H1 (cell line): ENCODE measurements at regions not wholly inside any gene's neighbourhood (a gene's known extent, or its start where the extent isn't known, plus 50 kb on each side); places are given as distances from the start of the nearest gene placed in this dataset.

Experiments
- CTCF ChIA-PET: fragments of 300-600 bp; sonication (Branson Sonifier 250); formaldehyde crosslinking; loops from one replicate; lab custom pipeline; 2021; ENCODE audit not compliant: partially characterized antibody; lab: Charles Lee
- POLR2A ChIA-PET: fragments of 300-600 bp; sonication (Branson Sonifier 250); formaldehyde crosslinking; loops from one replicate; lab custom pipeline; 2021; ENCODE audit warnings: inconsistent platforms; ENCODE audit not compliant: partially characterized antibody; lab: Charles Lee
- DNase-seq, 2 experiments: peaks; one replicate each; pipeline versions ENCODE4 v3.0.0 to v3.0.0-alpha.2; 2010 to 2022; ENCODE audit warnings: low spot score in 2 of 2, low read depth in 1 of 2, mixed read lengths in 1 of 2
- FAIRE-seq: peaks from 2 replicates; lab custom pipeline; 2011; peaks lifted over from hg19 to GRCh38; lab: Jason Lieb, UNC
- H2AFZ ChIP-seq: 2 replicates; pipeline ENCODE4 v1.8.1; 2012; ENCODE audit warnings: low read length, inconsistent platforms
- H2AK5ac ChIP-seq: 2 replicates; pipeline ENCODE4 v1.6.1; 2013; ENCODE audit warnings: low read depth, low read length
- H2BK120ac ChIP-seq: replicated peaks from 2 replicates; pipeline ENCODE3; 2013; ENCODE audit warnings: low read depth, low read length, inconsistent platforms
- H2BK12ac ChIP-seq: 2 replicates; pipeline ENCODE4 v1.6.1; 2013; ENCODE audit warnings: low read depth, low read length
- H2BK15ac ChIP-seq: 2 replicates; pipeline ENCODE4 v1.6.1; 2013; ENCODE audit warnings: low read length
- H2BK20ac ChIP-seq: 2 replicates; pipeline ENCODE4 v1.6.1; 2013; ENCODE audit warnings: low read length
- H2BK5ac ChIP-seq: 2 replicates; pipeline ENCODE4 v1.6.1; 2013; ENCODE audit warnings: low read depth, low read length
- H3K14ac ChIP-seq: 2 replicates; pipeline ENCODE4 v1.6.1; 2013; ENCODE audit warnings: inconsistent platforms; ENCODE audit not compliant: insufficient read length
- H3K18ac ChIP-seq: 2 replicates; pipeline ENCODE4 v1.6.1; 2013; ENCODE audit warnings: low read length; ENCODE audit errors: extremely low read depth
- H3K23ac ChIP-seq: 2 replicates; pipeline ENCODE4 v1.6.1; 2013; ENCODE audit warnings: inconsistent platforms; ENCODE audit not compliant: insufficient read length
- H3K23me2 ChIP-seq: 2 replicates; pipeline ENCODE4 v1.6.1; 2013; ENCODE audit warnings: low read depth, low read length
- H3K27ac ChIP-seq: 2 replicates; pipeline ENCODE4 v1.6.1; 2011; ENCODE audit warnings: low read depth, low read length, inconsistent platforms
- H3K27me3 ChIP-seq, 4 experiments: replicated peaks in 1 of 4; 1 replicate in 1 of 4; 2 replicates in 3 of 4; pipeline versions ENCODE4 v1.6.1 to v1.8.1; 2011 to 2013; ENCODE audit warnings: low read length in 3 of 4, mild to moderate bottlenecking in 3 of 4, inconsistent platforms in 2 of 4, mixed read lengths in 2 of 4, moderate library complexity in 1 of 4; ENCODE audit not compliant: control insufficient read depth in 3 of 4, insufficient read depth in 3 of 4; ENCODE audit errors: extremely low read depth in 1 of 4
- H3K36me3 ChIP-seq, 4 experiments: 2 replicates each; pipeline versions ENCODE4 v1.6.1 to v1.8.1; 2011 to 2013; ENCODE audit warnings: mild to moderate bottlenecking in 4 of 4, low read length in 3 of 4, moderate library complexity in 2 of 4, control low read depth in 1 of 4, inconsistent platforms in 1 of 4; ENCODE audit not compliant: insufficient read depth in 4 of 4, control insufficient read depth in 2 of 4
- H3K4ac ChIP-seq: replicated peaks from 2 replicates; pipeline ENCODE3; 2013; ENCODE audit warnings: low read length, low read depth, mixed read lengths, inconsistent platforms; ENCODE audit not compliant: insufficient read length
- H3K4me1 ChIP-seq, 4 experiments: replicated peaks in 1 of 4; 1 replicate in 1 of 4; 2 replicates in 3 of 4; pipeline versions ENCODE4 v1.6.1 to v1.8.1; 2011 to 2013; ENCODE audit warnings: low read length in 3 of 4, inconsistent platforms in 2 of 4, mixed read lengths in 1 of 4; ENCODE audit not compliant: insufficient read depth in 4 of 4, control insufficient read depth in 3 of 4
- H3K4me2 ChIP-seq, 2 experiments: 2 replicates each; pipeline versions ENCODE4 v1.6.1 to v1.8.1; 2011 to 2013; ENCODE audit warnings: low read depth in 2 of 2, low read length in 2 of 2, control low read depth in 1 of 2, inconsistent platforms in 1 of 2, mild to moderate bottlenecking in 1 of 2; ENCODE audit not compliant: insufficient read depth in 1 of 2
- H3K4me3 ChIP-seq, 4 experiments: fragments of 200-600, 300-600 bp in 1 of 4; sonication (generic), shearing (Covaris generic), sonication (Bioruptor Twin) in 1 of 4; 2 replicates each; pipeline versions ENCODE4 v1.5.1 to v1.8.1; 2011 to 2016; ENCODE audit warnings: low read length in 4 of 4, low read depth in 3 of 4, control low read depth in 2 of 4, inconsistent platforms in 2 of 4, mild to moderate bottlenecking in 2 of 4, mixed read lengths in 1 of 4, moderate library complexity in 1 of 4; ENCODE audit not compliant: insufficient read depth in 2 of 4; ENCODE audit errors: extremely low read depth in 1 of 4
- H3K56ac ChIP-seq: replicated peaks from 2 replicates; pipeline ENCODE3; 2013; ENCODE audit warnings: low read depth, mild to moderate bottlenecking, mixed read lengths, low read length, inconsistent platforms; ENCODE audit not compliant: insufficient read length
- H3K79me1 ChIP-seq: 2 replicates; pipeline ENCODE4 v1.6.1; 2013; ENCODE audit warnings: low read depth, low read length, control low read depth
- H3K79me2 ChIP-seq, 2 experiments: 2 replicates each; pipeline versions ENCODE4 v1.6.1 to v1.8.1; 2012 to 2013; ENCODE audit warnings: low read length in 2 of 2, mild to moderate bottlenecking in 2 of 2, inconsistent platforms in 1 of 2; ENCODE audit not compliant: insufficient read depth in 2 of 2, control insufficient read depth in 1 of 2
- H3K9ac ChIP-seq, 4 experiments: replicated peaks in 1 of 4; 1 replicate in 1 of 4; 2 replicates in 3 of 4; pipeline versions ENCODE4 v1.6.1 to v1.8.1; 2011 to 2013; ENCODE audit warnings: low read depth in 3 of 4, low read length in 3 of 4, control low read depth in 2 of 4, mild to moderate bottlenecking in 2 of 4, moderate library complexity in 2 of 4, inconsistent platforms in 1 of 4; ENCODE audit errors: extremely low read depth in 1 of 4
- H3K9me3 ChIP-seq, 2 experiments: 2 replicates each; pipeline versions ENCODE4 v1.6.1 to v1.8.1; 2012 to 2013; ENCODE audit warnings: mild to moderate bottlenecking in 2 of 2, moderate library complexity in 2 of 2, control low read depth in 1 of 2, inconsistent platforms in 1 of 2, low read depth in 1 of 2, low read length in 1 of 2, mixed read lengths in 1 of 2; ENCODE audit not compliant: insufficient read depth in 2 of 2
- H4K20me1 ChIP-seq, 2 experiments: replicated peaks in 1 of 2; 2 replicates each; pipeline versions ENCODE3 to v1.8.1; 2011 to 2013; ENCODE audit warnings: inconsistent platforms in 2 of 2, low read length in 2 of 2, mild to moderate bottlenecking in 1 of 2; ENCODE audit not compliant: insufficient read depth in 2 of 2, control insufficient read depth in 1 of 2
- H4K5ac ChIP-seq: 2 replicates; pipeline ENCODE4 v1.6.1; 2013; ENCODE audit warnings: low read length, low read depth, mixed read lengths, inconsistent platforms; ENCODE audit not compliant: insufficient read length
- H4K8ac ChIP-seq: 2 replicates; pipeline ENCODE4 v1.8.0; 2013; ENCODE audit warnings: mild to moderate bottlenecking, moderate library complexity, low read length, inconsistent platforms; ENCODE audit not compliant: insufficient read depth; ENCODE audit errors: extremely low read depth
- H4K91ac ChIP-seq: replicated peaks from 2 replicates; pipeline ENCODE3; 2013; ENCODE audit warnings: low read length, mixed read lengths, inconsistent platforms; ENCODE audit not compliant: insufficient read length
- EGR1 ChIP-seq: IDR thresholded peaks from 2 replicates; pipeline ENCODE4 v1.6.1; 2011; ENCODE audit warnings: low read depth, low read length, borderline replicate concordance
- RFX5 ChIP-seq: IDR thresholded peaks from 2 replicates; pipeline ENCODE4 v1.6.1; 2011; ENCODE audit warnings: low read depth, low read length, improper control_type of control experiment, borderline replicate concordance
- WGBS, 2 experiments: shearing (Covaris generic) in 1 of 2; methylation state at CpG; one replicate each; pipeline versions ENCODE4 v1.1.6 to v1.1.7; 2013 to 2015; ENCODE audit warnings: low lambda C conversion rate in 2 of 2, mixed read lengths in 2 of 2, inconsistent platforms in 1 of 2, low coverage in 1 of 2, missing lambda C conversion rate in 1 of 2; ENCODE audit not compliant: insufficient replicate concordance in 2 of 2, insufficient coverage in 1 of 2, insufficient read length in 1 of 2; ENCODE audit errors: extremely low coverage in 1 of 2, missing lambda C conversion rate in 1 of 2; 5-methylcytosine and 5-hydroxymethylcytosine counted together

DNA sequence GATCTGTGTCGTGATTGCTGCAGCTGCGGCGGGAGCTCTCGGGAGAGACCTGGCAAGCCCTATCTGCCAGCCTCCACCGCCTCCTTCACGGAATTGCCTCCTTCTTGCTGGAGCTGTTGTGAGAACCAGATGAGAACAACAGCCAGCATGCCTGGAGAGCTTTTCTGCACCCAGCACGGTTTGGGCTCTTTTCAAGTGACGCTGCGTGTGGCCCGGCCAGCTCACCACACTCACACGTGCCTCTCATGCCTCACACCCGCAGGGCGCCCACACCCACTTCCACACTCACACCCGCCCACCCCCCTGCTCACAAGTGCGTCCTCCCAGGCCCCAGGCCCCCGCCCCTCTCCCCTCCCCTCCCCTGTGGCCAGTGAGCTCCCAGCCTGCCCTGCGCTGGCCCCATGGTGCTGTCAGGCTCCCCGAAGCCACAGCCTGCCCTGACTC is 135.7 kb upstream of the RUNX3 start:
- WGBS, 2 experiments, result 84% methylated on average over 8 of the region's 18 CpGs; no CpG with 5 or more reads in 1 of the 2 experiments
- Histone ChIP-seq H4K8ac (no peak overlapping the region), H3K4me2 (no peak overlapping the region), H3K23me2 (0 out of 2 replicates have a peak, but pooled peaks cover 1% of the 10 kb centered on the region), H2BK120ac (no peak overlapping the region), H2BK15ac (no peak overlapping the region), H3K79me1 (no peaks in the 10 kb centered on the region), H3K79me2 (no peaks in the 10 kb centered on the region), H3K27me3 (no peaks in the 10 kb centered on the region), H3K9me3 (no peaks in the 10 kb centered on the region), H2AFZ (0 out of 2 replicates have a peak overlapping the region, but pooled peaks have one; percentile 12), H3K4ac (no peak overlapping the region), H3K36me3 (no peaks in the 10 kb centered on the region), H3K56ac (no peak overlapping the region), H3K27ac (no peak overlapping the region), H4K5ac (no peak overlapping the region), H2BK20ac (no peak overlapping the region), H3K4me3 (no peak overlapping the region), H3K18ac (no peak overlapping the region; the same call in 1 of the 2 replicates), H3K14ac (no peak overlapping the region), H2BK12ac (peak overlapping the region; percentile 23; the same call in 1 of the 2 replicates), H3K9ac (no peak overlapping the region), H2BK5ac (no peak overlapping the region), H2AK5ac (no peak overlapping the region), H4K20me1 (no peaks in the 10 kb centered on the region), H3K23ac (no peak overlapping the region), H4K91ac (no peak overlapping the region), H3K4me1 (peaks cover 0 to 6% (median under 1%) of the 10 kb centered on the region in 4 experiments; a peak in 1 of 7 replicates)
- CTCF ChIA-PET, result interaction anchor here (0.6 to 5.3 kb wide), 7 partner anchors 15 to 218 kb away, joined by 3 to 27 read pairs (median 4); no protein-coding TSS in a partner anchor
- no peak for DNase-seq
- no peak for FAIRE-seq
- POLR2A ChIA-PET, result interaction anchor here (1.0 to 1.2 kb wide), 2 partner anchors 8 to 39 kb away, joined by 3 read pairs; no protein-coding TSS in a partner anchor
- TF ChIP-seq EGR1 (no peak), RFX5 (no peak)
